ENCODE measurements at regions not wholly inside any gene's neighbourhood (a gene's known extent, or its start where the extent isn't known, plus 50 kb on each side); places are given as distances from the start of the nearest gene placed in this dataset.
"Not testable (repeated sequence)": the region's sequence is repeated elsewhere in the genome, so short reads cannot be mapped to it uniquely, and the experiment has no call there.

DNA sequence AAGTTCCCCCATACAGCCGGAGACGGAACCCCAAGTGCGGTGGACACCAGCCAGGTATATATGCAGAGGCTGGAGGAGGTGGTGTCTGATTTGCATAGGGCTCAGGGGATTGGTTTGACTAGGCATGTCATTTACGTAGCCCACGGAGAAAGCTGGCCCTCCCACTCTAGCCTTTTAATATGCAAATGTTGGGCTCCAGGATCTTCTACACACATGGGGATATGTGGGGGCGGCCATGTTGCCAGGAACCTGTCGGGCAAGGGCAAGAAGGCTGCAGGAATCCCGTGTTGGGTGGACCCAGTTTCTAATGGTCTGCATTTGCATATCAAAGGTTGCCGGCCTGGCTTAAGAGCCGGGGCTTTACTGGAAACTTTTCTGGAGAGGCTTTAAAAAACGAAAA lies 57.4 kb downstream of the FTHL17 start:
- not testable (repeated sequence) for DNase-seq (ENCODE audit: low read depth in 2 of 2)

GRCh38 chrX:31012509-31013025 lies 59.3 kb downstream of the FTHL17 start:
- no peak for DNase-seq (ENCODE audit: low read depth in 2 of 2)

- DNase-seq (ENCODE audit: low read depth in 2 of 2), result no peak
Observed at GRCh38 chrX:31007321-31007720, 64.5 kb downstream of the FTHL17 start.

GRCh38 chrX:31006027-31006426 lies 65.8 kb downstream of the FTHL17 start:
- no peak for DNase-seq (ENCODE audit: low read depth in 2 of 2)

DNA sequence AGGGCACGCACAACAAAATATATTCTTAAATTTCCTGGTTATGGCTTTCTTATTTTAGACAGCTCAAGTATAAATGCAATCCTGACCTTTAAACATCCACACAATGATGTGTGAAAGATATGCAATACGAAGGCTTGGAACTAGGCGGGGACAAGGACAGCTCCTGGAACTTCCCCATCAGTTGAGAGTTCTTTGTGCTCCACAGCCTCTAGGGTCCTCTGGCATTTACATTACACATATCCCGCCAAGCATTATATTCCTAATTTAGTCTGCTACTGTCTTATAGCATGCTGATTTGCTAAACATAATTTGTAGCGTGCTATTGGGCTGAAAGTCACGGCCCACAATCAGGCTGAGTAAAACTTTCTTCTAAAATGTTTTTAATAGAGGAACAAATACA lies 74.4 kb downstream of the FTHL17 start:
- DNase-seq (ENCODE audit: low read depth in 2 of 2), result no peak

- DNase-seq (ENCODE audit: low read depth in 2 of 2), result no peak
Observed at GRCh38 chrX:30995705-30996104, 76.1 kb downstream of the FTHL17 start.

DNA sequence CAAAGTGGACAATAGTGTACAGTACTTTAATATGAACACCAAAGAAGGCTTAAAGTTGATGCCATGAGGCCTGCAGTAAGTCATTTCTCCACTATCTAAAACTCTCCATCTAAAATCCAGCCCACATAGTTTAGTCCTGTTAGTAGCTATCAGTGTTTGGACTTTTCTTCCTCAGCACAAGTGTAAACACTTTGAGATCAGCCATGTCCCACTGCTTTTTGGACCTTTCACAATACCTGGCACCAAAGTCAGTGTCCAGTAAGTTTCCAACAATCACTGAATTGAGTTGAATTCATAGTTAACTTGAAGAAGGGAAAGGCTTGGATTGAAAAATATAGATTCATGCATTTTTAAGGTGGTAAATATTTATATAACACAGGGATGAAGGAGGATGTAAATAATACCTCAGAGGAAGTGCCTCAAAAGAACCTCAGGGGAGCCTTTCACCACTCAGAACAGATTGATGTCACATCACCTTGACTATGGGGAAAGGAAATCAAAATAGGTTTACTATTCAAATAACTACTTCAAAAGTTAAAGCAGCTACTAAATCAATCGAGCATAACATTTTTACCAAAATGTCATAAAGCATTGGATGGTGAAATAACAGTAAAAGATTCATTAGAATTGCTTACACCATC lies 76.7 kb downstream of the FTHL17 start:
- no peak for DNase-seq (ENCODE audit: low read depth in 2 of 2)

- not testable (repeated sequence) for DNase-seq (ENCODE audit: low read depth in 2 of 2)
Observed at GRCh38 chrX:30994018-30994417, 77.8 kb downstream of the FTHL17 start.

- DNase-seq (ENCODE audit: low read depth in 2 of 2), result no peak
Observed at GRCh38 chrX:30992381-30992904, 79.4 kb downstream of the FTHL17 start.

GRCh38 chrX:30990361-30990760 lies 81.5 kb downstream of the FTHL17 start:
- DNase-seq (ENCODE audit: low read depth in 2 of 2), result no peak

DNA sequence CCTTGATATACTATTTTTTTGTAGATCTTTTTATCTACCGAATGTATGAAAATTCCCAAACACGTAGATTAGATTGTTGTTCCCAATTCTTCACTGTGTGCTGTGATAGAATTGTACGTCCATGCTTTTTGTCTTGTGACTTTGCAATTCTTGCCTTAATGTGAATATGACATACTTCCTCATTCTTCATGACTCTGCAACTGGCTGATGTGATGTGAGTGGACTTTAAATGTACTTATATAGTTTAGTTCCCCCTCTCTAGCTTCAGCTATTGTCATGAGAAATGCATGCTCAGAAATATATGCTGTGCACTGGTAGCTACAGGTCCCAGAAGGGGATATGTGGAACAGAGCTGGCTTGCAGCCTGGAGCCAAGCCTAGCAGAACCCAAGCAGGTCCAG lies 89.4 kb downstream of the FTHL17 start:
- no peak for DNase-seq (ENCODE audit: low read depth in 2 of 2)

GRCh38 chrX:30981968-30982367 lies 89.9 kb downstream of the FTHL17 start:
- no peak for DNase-seq (ENCODE audit: low read depth in 2 of 2)

DNA sequence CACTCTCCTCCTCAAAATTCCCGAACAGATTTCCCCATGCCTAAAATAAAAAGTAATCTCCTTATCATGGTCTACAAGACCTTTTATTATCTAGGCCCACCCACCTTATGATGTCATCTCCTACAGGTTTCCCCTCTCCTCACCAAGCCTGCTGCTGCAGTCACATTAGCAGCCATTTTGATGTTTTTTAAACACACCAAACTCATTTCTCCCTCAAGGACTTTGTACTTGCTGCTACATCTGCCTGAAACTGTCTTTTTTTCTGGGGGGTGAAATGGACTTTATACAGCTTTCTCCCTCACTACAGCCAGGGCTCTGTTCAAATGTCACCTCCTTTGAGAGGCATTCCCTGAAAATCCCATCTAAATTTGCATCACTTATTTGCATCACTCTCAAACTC lies 90.2 kb upstream of the TAB3 start:
- DNase-seq (ENCODE audit: low read depth in 2 of 2), result no peak

GRCh38 chrX:30975467-30975866 lies 86.4 kb upstream of the TAB3 start:
- no peak for DNase-seq (ENCODE audit: low read depth in 2 of 2)

- no peak for DNase-seq (ENCODE audit: low read depth in 2 of 2)
Observed at GRCh38 chrX:30973784-30974427, 84.9 kb upstream of the TAB3 start.

DNA sequence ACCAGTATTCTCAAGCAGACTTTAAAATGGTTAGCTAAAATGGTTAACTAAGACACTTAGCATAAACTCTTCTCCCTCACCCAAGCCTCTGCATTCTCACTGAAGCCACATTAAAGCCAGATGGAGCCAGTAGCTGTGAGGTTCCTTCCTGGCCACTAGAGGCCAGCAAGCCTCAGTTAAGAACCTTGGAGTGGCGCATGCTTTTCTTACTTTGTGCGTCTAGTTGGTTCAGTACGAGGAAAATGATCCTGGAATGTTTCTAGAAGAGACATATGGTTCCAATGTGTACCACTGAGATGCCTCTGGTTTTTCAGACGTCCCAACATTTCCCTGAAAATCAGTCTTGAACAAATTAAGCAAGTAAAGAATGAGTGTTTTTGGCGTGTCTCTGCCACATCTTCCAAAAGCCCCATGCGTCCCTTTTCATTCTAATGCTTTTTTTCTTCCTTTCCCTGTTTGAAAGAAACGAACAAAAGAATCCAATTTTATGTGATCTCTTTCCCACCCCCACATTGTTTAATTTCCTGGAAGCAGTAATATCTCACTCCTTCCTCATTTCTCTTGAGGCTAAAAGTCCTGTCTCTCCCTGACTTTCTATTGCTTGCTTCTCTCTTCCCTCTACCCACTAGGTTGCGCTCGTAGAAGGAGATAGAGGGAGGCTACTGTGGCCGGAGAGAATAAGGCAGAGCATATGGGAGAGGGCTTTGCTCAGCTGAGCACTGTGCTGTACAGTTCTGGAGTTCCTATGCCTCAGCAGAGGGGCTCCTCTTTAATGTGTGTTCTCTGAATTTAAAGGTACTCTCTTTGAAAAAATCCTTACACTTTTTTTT lies 82.9 kb upstream of the TAB3 start:
- DNase-seq (ENCODE audit: low read depth in 2 of 2), result peak; percentile 29 to 39

- DNase-seq (ENCODE audit: low read depth in 2 of 2), result no peak
Observed at GRCh38 chrX:30967516-30967915, 78.5 kb upstream of the TAB3 start.

DNA sequence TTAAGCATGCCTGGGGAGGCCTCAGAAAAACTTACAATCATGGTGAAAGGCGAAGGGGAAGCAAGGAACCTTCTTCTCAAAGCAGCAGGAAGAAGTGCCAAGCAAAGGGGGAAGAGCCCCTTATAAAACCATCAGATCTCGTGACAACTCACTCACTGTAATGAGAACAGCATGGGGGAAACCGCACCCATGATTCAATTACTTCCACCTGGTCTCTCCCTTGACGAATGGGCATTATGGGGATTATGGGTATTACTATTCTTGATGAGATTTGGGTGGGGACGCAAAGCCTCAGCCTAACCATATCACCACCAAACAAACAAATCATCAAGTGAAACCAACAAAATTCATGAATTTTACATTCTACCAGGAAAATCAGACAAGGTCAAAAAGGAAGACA lies 76.7 kb upstream of the TAB3 start:
- no peak for DNase-seq (ENCODE audit: low read depth in 2 of 2)

- DNase-seq (ENCODE audit: low read depth in 2 of 2), result no peak
Observed at GRCh38 chrX:30961387-30962174, 72.5 kb upstream of the TAB3 start.

DNA sequence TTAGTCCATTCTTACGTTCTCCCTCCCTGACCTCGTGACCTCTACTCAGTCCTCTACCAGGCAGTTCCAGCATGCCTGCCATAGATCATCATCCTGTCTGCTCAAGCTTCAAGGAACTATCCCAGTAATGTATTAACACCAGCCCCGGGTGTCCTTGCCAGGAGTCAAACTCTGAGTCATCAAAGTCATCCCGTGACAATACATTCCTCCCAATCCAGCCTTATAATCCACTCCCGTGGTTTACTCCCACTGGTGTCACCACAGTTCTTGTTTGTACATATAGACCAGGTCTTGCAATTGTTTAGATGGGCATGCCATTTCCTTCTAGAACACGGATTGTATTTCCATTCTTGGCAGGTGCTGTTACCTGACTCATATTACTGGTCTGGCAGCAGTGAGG lies 68.7 kb upstream of the TAB3 start:
- peak in 1 of 2 experiments; percentile 4 for DNase-seq (ENCODE audit: low read depth in 2 of 2)

DNA sequence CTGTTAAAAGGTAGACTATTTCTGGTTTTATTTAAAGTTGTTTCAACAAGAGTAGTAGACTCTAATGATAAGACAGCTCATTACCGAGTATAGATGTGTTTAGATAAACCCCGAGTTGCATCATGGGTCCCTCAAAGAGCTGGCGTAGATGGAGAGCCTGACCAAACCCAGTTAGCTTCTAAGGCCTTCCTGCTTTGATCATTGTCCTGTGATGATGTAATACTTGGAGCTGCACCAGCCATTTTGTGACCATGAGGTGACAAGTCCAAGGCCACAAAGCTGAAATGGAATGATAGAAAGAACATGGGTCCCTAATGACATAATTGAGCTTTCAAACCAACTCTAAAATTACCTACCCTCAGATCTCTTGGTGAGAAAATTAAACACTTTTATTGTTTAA lies 66.6 kb upstream of the TAB3 start:
- no peak for DNase-seq (ENCODE audit: low read depth in 2 of 2)

- DNase-seq (ENCODE audit: low read depth in 2 of 2), result no peak
Observed at GRCh38 chrX:30951003-30951402, 61.9 kb upstream of the TAB3 start.

Measured in fibroblast of skin of left quadriceps (primary cell).